AG08395 (cell line): ENCODE measurements at regions not wholly inside any gene's neighbourhood (a gene's known extent, or its start where the extent isn't known, plus 50 kb on each side); places are given as distances from the start of the nearest gene placed in this dataset.
A peak's percentile ranks its signal among the peaks of the same experiment; 100 is the strongest.

Experiments
- DNase-seq: peaks from one replicate; pipeline ENCODE4 v3.0.0; 2012; ENCODE audit warnings: mixed read lengths, low spot score

- DNase-seq, result no peak
Observed at GRCh38 chr6:119543332-119543731, 193.8 kb upstream of the MAN1A1 start.

- no peak for DNase-seq
Observed at GRCh38 chr6:119542037-119542436, 192.5 kb upstream of the MAN1A1 start.

GRCh38 chr6:119541132-119541905 lies 191.8 kb upstream of the MAN1A1 start:
- peak; percentile 93 for DNase-seq

GRCh38 chr6:119540417-119540816 lies 190.9 kb upstream of the MAN1A1 start:
- DNase-seq, result no peak

GRCh38 chr6:119539066-119539746 lies 189.6 kb upstream of the MAN1A1 start:
- DNase-seq, result no peak

- DNase-seq, result no peak
Observed at GRCh38 chr6:119536666-119537065, 187.1 kb upstream of the MAN1A1 start.

- DNase-seq, result no peak
Observed at GRCh38 chr6:119535332-119535731, 185.8 kb upstream of the MAN1A1 start.

GRCh38 chr6:119533603-119534279 lies 184.2 kb upstream of the MAN1A1 start:
- DNase-seq, result peak; percentile 78

- DNase-seq, result no peak
Observed at GRCh38 chr6:119527231-119527578, 177.6 kb upstream of the MAN1A1 start.

- no peak for DNase-seq
Observed at GRCh38 chr6:119526561-119527230, 177.1 kb upstream of the MAN1A1 start.

GRCh38 chr6:119524410-119524809 lies 174.8 kb upstream of the MAN1A1 start:
- DNase-seq, result no peak

GRCh38 chr6:119523556-119523955 lies 174.0 kb upstream of the MAN1A1 start:
- no peak for DNase-seq

GRCh38 chr6:119521251-119521650 lies 171.7 kb upstream of the MAN1A1 start:
- no peak for DNase-seq

- no peak for DNase-seq
Observed at GRCh38 chr6:119517428-119517827, 167.9 kb upstream of the MAN1A1 start.

GRCh38 chr6:119514345-119514744 lies 164.8 kb upstream of the MAN1A1 start:
- DNase-seq, result no peak

GRCh38 chr6:119511024-119511423 lies 161.5 kb upstream of the MAN1A1 start:
- DNase-seq, result no peak

- no peak for DNase-seq
Observed at GRCh38 chr6:119510246-119510645, 160.7 kb upstream of the MAN1A1 start.

GRCh38 chr6:119506631-119507174 lies 157.1 kb upstream of the MAN1A1 start:
- no peak for DNase-seq

- DNase-seq, result no peak
Observed at GRCh38 chr6:119501798-119502483, 152.4 kb upstream of the MAN1A1 start.

GRCh38 chr6:119499797-119500196 lies 150.2 kb upstream of the MAN1A1 start:
- no peak for DNase-seq

- no peak for DNase-seq
Observed at GRCh38 chr6:119497988-119498727, 148.6 kb upstream of the MAN1A1 start.
